HCT116 (cell line): ENCODE measurements at regions not wholly inside any gene's neighbourhood (a gene's known extent, or its start where the extent isn't known, plus 50 kb on each side); places are given as distances from the start of the nearest gene placed in this dataset.

Experiments used
- ATAC-seq: fragments of 200-7000 bp; cut with Tn5 transposase; 2 replicates; pipeline ENCODE4 v1.9.1; 2020; ENCODE audit warnings: mild to moderate bottlenecking, moderate library complexity
- BruUV-seq: library from RNA; stranded (reverse); fragments of 400-500 nt; replicated peaks from 2 replicates; lab custom pipeline; 2021; lab: Mats Ljungman, UMichigan
- CTCF ChIA-PET: fragments of 300-600 bp; sonication (Branson Sonifier 250); formaldehyde crosslinking; loops from one replicate; lab custom pipeline; 2021; ENCODE audit warnings: antibody characterized with exemption; lab: Charles Lee
- POLR2A ChIA-PET: fragments of 300-600, 350-600 bp; sonication (Branson Sonifier 250); formaldehyde crosslinking; loops from one replicate; lab custom pipeline; 2021; ENCODE audit warnings: antibody characterized with exemption; lab: Charles Lee
- RAD21 ChIA-PET, 2 experiments: fragments of 300-600 bp; sonication (Branson Sonifier 250); formaldehyde crosslinking; loops; one replicate each; lab custom pipeline; 2023; ENCODE audit warnings: low total read pairs in 2 of 2; ENCODE audit not compliant: uncharacterized antibody in 2 of 2, unreplicated experiment in 2 of 2, low non-redundant PET in 1 of 2; lab: Charles Lee
- DNase-seq: peaks from one replicate; pipeline ENCODE4 v3.0.0-alpha.2; 2010; ENCODE audit warnings: low read depth, low spot score
- H2AFZ ChIP-seq: fragments of 200-600 bp; shearing (Covaris generic), sonication (generic); 2 replicates; pipeline ENCODE4 v1.6.1; 2017; ENCODE audit warnings: low read depth, mixed run types, mixed read lengths, antibody characterized with exemption, low read length; ENCODE audit not compliant: poor library complexity, severe bottlenecking
- H3K27ac ChIP-seq: 2 replicates; pipeline ENCODE4 v1.5.1; 2012; ENCODE audit warnings: low read depth, low read length
- H3K27me3 ChIP-seq: fragments of 200-600 bp; sonication (generic); 2 replicates; pipeline ENCODE4 v1.6.1; 2016; ENCODE audit warnings: mixed run types, low read length, mixed read lengths; ENCODE audit not compliant: insufficient read depth
- H3K36me3 ChIP-seq, 2 experiments: fragments of 200-500 bp in 1 of 2; fragments of 200-600 bp in 1 of 2; sonication (Bioruptor generic) in 1 of 2; sonication (generic) in 1 of 2; 2 replicates each; pipeline versions ENCODE4 v1.5.1 to v1.6.1; 2014 to 2016; ENCODE audit warnings: low read length in 2 of 2, inconsistent platforms in 1 of 2, mixed read lengths in 1 of 2, mixed run types in 1 of 2; ENCODE audit not compliant: insufficient read depth in 2 of 2, control insufficient read depth in 1 of 2
- H3K4me1 ChIP-seq, 2 experiments: fragments of 200-600 bp in 1 of 2; sonication (generic) in 1 of 2; 2 replicates each; pipeline versions ENCODE4 v1.5.1 to v1.6.1; 2012 to 2017; ENCODE audit warnings: low read length in 2 of 2, inconsistent platforms in 1 of 2, mild to moderate bottlenecking in 1 of 2, mixed read lengths in 1 of 2, mixed run types in 1 of 2, moderate library complexity in 1 of 2; ENCODE audit not compliant: insufficient read depth in 2 of 2, control insufficient read depth in 1 of 2
- H3K4me2 ChIP-seq: fragments of 200-600 bp; sonication (generic); 2 replicates; pipeline ENCODE4 v1.6.1; 2017; ENCODE audit warnings: mixed run types, low read length, mixed read lengths
- H3K4me3 ChIP-seq, 2 experiments: fragments of 200-600 bp in 1 of 2; sonication (generic) in 1 of 2; replicated peaks in 1 of 2; 2 replicates each; pipeline ENCODE4 v1.5.1; 2011 to 2016; ENCODE audit warnings: low read length in 2 of 2, control low read depth in 1 of 2, low read depth in 1 of 2, mild to moderate bottlenecking in 1 of 2, mixed read lengths in 1 of 2, mixed run types in 1 of 2
- H3K79me2 ChIP-seq: fragments of 200-600 bp; sonication (generic); 2 replicates; pipeline ENCODE4 v1.6.1; 2017; ENCODE audit warnings: mild to moderate bottlenecking, mixed run types, low read length, moderate library complexity, mixed read lengths; ENCODE audit not compliant: insufficient read depth
- H3K9ac ChIP-seq: fragments of 200-600 bp; sonication (generic); 2 replicates; pipeline ENCODE4 v1.6.1; 2016; ENCODE audit warnings: low read length, mixed read lengths
- H3K9me2 ChIP-seq: fragments of 200-600 bp; sonication (generic), shearing (Covaris generic); 2 replicates; pipeline ENCODE4 v1.6.1; 2017; ENCODE audit warnings: mixed run types, mild to moderate bottlenecking, moderate library complexity; ENCODE audit not compliant: insufficient read depth
- H3K9me3 ChIP-seq, 2 experiments: fragments of 200-500 bp in 1 of 2; fragments of 200-600 bp in 1 of 2; sonication (Bioruptor generic) in 1 of 2; sonication (generic) in 1 of 2; 2 replicates each; pipeline ENCODE4 v1.6.1; 2014 to 2017; ENCODE audit warnings: low read length in 2 of 2, mixed read lengths in 2 of 2, inconsistent platforms in 1 of 2, low read depth in 1 of 2, mild to moderate bottlenecking in 1 of 2, mixed run types in 1 of 2, moderate library complexity in 1 of 2; ENCODE audit not compliant: control insufficient read depth in 1 of 2, insufficient read depth in 1 of 2
- H4K20me1 ChIP-seq: fragments of 200-600 bp; sonication (generic), shearing (Covaris generic); 2 replicates; pipeline ENCODE4 v1.6.1; 2017; ENCODE audit warnings: mixed run types, mild to moderate bottlenecking, moderate library complexity; ENCODE audit not compliant: insufficient read depth
- CBX3 ChIP-seq: IDR thresholded peaks from 2 replicates; pipeline ENCODE4 v1.6.1; 2012; ENCODE audit warnings: low read depth
- CEBPB ChIP-seq: IDR thresholded peaks from 2 replicates; pipeline ENCODE4 v1.6.1; 2012; ENCODE audit warnings: low read depth
- EGR1 ChIP-seq: IDR thresholded peaks from 2 replicates; pipeline ENCODE4 v1.6.1; 2012; ENCODE audit warnings: low read depth
- ELF1 ChIP-seq: IDR thresholded peaks from 2 replicates; pipeline ENCODE4 v1.6.1; 2012; ENCODE audit warnings: low read depth, borderline replicate concordance
- EZH2 ChIP-seq: fragments of 200-600 bp; sonication (generic); IDR thresholded peaks from 2 replicates; pipeline ENCODE4 v1.6.1; 2017; ENCODE audit warnings: antibody characterized with exemption, mixed run types
- EZH2phosphoT487 ChIP-seq: fragments of 200-600 bp; IDR thresholded peaks from 2 replicates; pipeline ENCODE4 v1.6.1; 2018; ENCODE audit warnings: antibody characterized with exemption, borderline replicate concordance
- FOSL1 ChIP-seq: IDR thresholded peaks from 2 replicates; pipeline ENCODE4 v1.6.1; 2012; ENCODE audit warnings: low read depth
- JUND ChIP-seq: IDR thresholded peaks from 2 replicates; pipeline ENCODE4 v1.6.1; 2012
- POLR2A ChIP-seq: IDR thresholded peaks from 2 replicates; pipeline ENCODE4 v1.7.0; 2011; ENCODE audit warnings: borderline replicate concordance; ENCODE audit not compliant: insufficient read depth, insufficient read length; ENCODE audit errors: extremely low read depth
- POLR2AphosphoS5 ChIP-seq: IDR thresholded peaks from 2 replicates; pipeline ENCODE4 v1.6.1; 2011; ENCODE audit warnings: mild to moderate bottlenecking, low read depth, low read length, moderate library complexity
- RAD21 ChIP-seq: IDR thresholded peaks from 2 replicates; pipeline ENCODE4 v1.6.1; 2012; ENCODE audit warnings: low read depth, mild to moderate bottlenecking
- SIN3A ChIP-seq: IDR thresholded peaks from 2 replicates; pipeline ENCODE4 v1.6.1; 2012; ENCODE audit warnings: low read depth
- SP1 ChIP-seq: IDR thresholded peaks from 2 replicates; pipeline ENCODE4 v1.6.1; 2012; ENCODE audit warnings: low read depth
- SRF ChIP-seq: IDR thresholded peaks from 2 replicates; pipeline ENCODE4 v1.6.1; 2012; ENCODE audit warnings: low read depth
- TCF7L2 ChIP-seq: IDR thresholded peaks from 2 replicates; pipeline ENCODE4 v1.7.0; 2011; ENCODE audit warnings: borderline replicate concordance, inconsistent platforms; ENCODE audit not compliant: insufficient read depth, insufficient read length; ENCODE audit errors: extremely low read depth
- YY1 ChIP-seq: IDR thresholded peaks from 2 replicates; pipeline ENCODE4 v1.6.1; 2011; ENCODE audit warnings: low read length, low read depth, moderate library complexity, mild to moderate bottlenecking; ENCODE audit not compliant: insufficient replicate concordance; ENCODE audit errors: extremely low read depth
- ZFX ChIP-seq: fragments of 450-650 bp; IDR thresholded peaks from 2 replicates; pipeline ENCODE4 v1.6.1; 2017
- ZNF274 ChIP-seq: fragments of 200-500 bp; sonication (Bioruptor generic); IDR thresholded peaks from 2 replicates; pipeline ENCODE4 v1.6.1; 2014; ENCODE audit warnings: mild to moderate bottlenecking, low read depth, low read length, inconsistent platforms
- intact Hi-C: fragments of 100-400 bp; cut with micrococcal nuclease; formaldehyde crosslinking; loops from 2 replicates; pipeline ENCODE4 v1.10.0; 2022
- TF ChIP-seq, protein P1 (sequence below): IDR thresholded peaks from 2 replicates; pipeline ENCODE4 v1.6.1; 2011; ENCODE audit warnings: mild to moderate bottlenecking, low read length, moderate library complexity; ENCODE audit not compliant: insufficient replicate concordance; ENCODE audit errors: extremely low read depth

DNA sequence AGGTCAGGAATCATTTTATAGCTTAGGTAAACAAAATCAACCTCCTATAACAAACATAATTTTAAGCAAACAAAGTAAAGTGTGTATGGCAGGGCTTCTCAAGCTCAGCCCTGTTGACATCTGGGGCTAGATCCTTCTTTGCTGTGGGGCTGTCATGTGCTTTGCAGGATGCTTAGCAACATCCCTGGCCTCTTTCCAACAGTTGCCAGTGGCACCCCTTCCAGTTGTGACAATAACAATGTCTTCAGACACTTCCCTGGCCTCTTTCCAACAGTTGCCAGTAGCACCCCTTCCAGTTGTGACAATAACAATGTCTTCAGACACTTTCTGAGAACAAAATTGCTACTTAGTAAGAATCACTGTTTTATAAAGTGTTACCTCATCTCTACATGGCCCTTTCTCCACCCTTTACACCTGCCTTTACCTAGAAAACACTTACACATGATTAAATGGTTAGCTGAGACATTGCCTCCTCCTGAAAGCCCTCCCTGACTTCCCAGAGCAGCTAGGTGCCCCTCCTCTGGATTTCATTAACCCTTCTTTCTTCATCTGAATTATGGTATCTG, 194.0 kb upstream of the LMCD1 start:
- Histone ChIP-seq H3K4me3 (no peak overlapping the region), H3K36me3 (no peaks in the 10 kb centered on the region), H2AFZ (no peak overlapping the region), H3K9me2 (no peaks in the 10 kb centered on the region), H3K4me2 (no peak overlapping the region), H3K79me2 (no peaks in the 10 kb centered on the region), H3K4me1 (no peaks in the 10 kb centered on the region), H3K27ac (no peak overlapping the region), H3K9ac (no peak overlapping the region)
- CTCF ChIA-PET, result no interaction called here
- no peak for ATAC-seq
- no peak for DNase-seq
- no TSS peak for BruUV-seq
- RAD21 ChIA-PET, result no interaction called here
- intact Hi-C loops, result no loop called here
- no peak for TF ChIP-seq ZNF274
- no peak for TF ChIP-seq CEBPB
- TF ChIP-seq EGR1, result no peak
- TF ChIP-seq TCF7L2, result no peak
- TF ChIP-seq EZH2phosphoT487, result no peak
- no peak for TF ChIP-seq POLR2A
- no peak for TF ChIP-seq ELF1
- no peak for TF ChIP-seq ZFX
- no peak for TF ChIP-seq JUND
- TF ChIP-seq, protein P1, sequence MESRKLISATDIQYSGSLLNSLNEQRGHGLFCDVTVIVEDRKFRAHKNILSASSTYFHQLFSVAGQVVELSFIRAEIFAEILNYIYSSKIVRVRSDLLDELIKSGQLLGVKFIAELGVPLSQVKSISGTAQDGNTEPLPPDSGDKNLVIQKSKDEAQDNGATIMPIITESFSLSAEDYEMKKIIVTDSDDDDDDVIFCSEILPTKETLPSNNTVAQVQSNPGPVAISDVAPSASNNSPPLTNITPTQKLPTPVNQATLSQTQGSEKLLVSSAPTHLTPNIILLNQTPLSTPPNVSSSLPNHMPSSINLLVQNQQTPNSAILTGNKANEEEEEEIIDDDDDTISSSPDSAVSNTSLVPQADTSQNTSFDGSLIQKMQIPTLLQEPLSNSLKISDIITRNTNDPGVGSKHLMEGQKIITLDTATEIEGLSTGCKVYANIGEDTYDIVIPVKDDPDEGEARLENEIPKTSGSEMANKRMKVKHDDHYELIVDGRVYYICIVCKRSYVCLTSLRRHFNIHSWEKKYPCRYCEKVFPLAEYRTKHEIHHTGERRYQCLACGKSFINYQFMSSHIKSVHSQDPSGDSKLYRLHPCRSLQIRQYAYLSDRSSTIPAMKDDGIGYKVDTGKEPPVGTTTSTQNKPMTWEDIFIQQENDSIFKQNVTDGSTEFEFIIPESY, result no peak
- TF ChIP-seq CBX3, result no peak
- TF ChIP-seq SP1, result no peak
- no peak for TF ChIP-seq SRF
- TF ChIP-seq EZH2, result no peak
- no peak for TF ChIP-seq RAD21
- no peak for TF ChIP-seq SIN3A
- TF ChIP-seq FOSL1, result no peak
- no peak for TF ChIP-seq POLR2AphosphoS5
- no peak for TF ChIP-seq YY1
- TF ChIP-seq, all 23 proteins: peak for 0
- Histone ChIP-seq H3K27me3 (0 out of 2 replicates have a peak, but pooled peaks cover 3% of the 10 kb centered on the region), H4K20me1 (no peaks in the 10 kb centered on the region), H3K9me3 (no peaks in the 10 kb centered on the region)
- POLR2A ChIA-PET, result no interaction called here
